Endodermal cell (in vitro differentiated cells): ENCODE measurements at regions not wholly inside any gene's neighbourhood (a gene's known extent, or its start where the extent isn't known, plus 50 kb on each side); places are given as distances from the start of the nearest gene placed in this dataset.

Source experiments
- DNase-seq: peaks from one replicate; pipeline ENCODE4 v3.0.0-alpha.2; 2017
- H3K27ac ChIP-seq: 2 replicates; pipeline ENCODE4 v1.5.1; 2013; ENCODE audit warnings: mild to moderate bottlenecking, low read depth, low read length, moderate library complexity
- H3K27me3 ChIP-seq: 2 replicates; pipeline ENCODE4 v1.6.1; 2013; ENCODE audit warnings: mild to moderate bottlenecking, low read length, moderate library complexity; ENCODE audit not compliant: insufficient read depth, control insufficient read depth, poor library complexity, severe bottlenecking
- H3K36me3 ChIP-seq: 2 replicates; pipeline ENCODE4 v1.7.0; 2013; ENCODE audit warnings: mild to moderate bottlenecking, low read length, moderate library complexity; ENCODE audit not compliant: control insufficient read depth, insufficient read depth
- H3K4me1 ChIP-seq: one replicate; pipeline ENCODE4 v1.7.0; 2013; ENCODE audit warnings: low read length; ENCODE audit not compliant: control insufficient read depth, insufficient read depth
- H3K4me3 ChIP-seq: 2 replicates; pipeline ENCODE4 v1.5.1; 2013; ENCODE audit warnings: mild to moderate bottlenecking, low read length, moderate library complexity
- H3K9ac ChIP-seq: 2 replicates; pipeline ENCODE4 v1.6.1; 2013; ENCODE audit warnings: mild to moderate bottlenecking, low read length, moderate library complexity; ENCODE audit not compliant: poor library complexity, severe bottlenecking; ENCODE audit errors: extremely low read depth
- H3K9me3 ChIP-seq: 2 replicates; pipeline ENCODE4 v1.6.1; 2013; ENCODE audit warnings: mild to moderate bottlenecking, low read length, moderate library complexity; ENCODE audit not compliant: control insufficient read depth
- H3K27ac Mint-ChIP-seq: 2 replicates; pipeline ENCODE4 v1.8.0; 2020; ENCODE audit warnings: mixed read lengths
- H3K27me3 Mint-ChIP-seq: 2 replicates; pipeline ENCODE4 v1.8.0; 2021; ENCODE audit warnings: mild to moderate bottlenecking, mixed read lengths; ENCODE audit not compliant: insufficient read depth
- H3K36me3 Mint-ChIP-seq: 2 replicates; pipeline ENCODE4 v1.8.0; 2020; ENCODE audit warnings: low read depth, mixed read lengths
- H3K4me1 Mint-ChIP-seq: 2 replicates; pipeline ENCODE4 v1.8.0; 2020; ENCODE audit warnings: mixed read lengths
- H3K4me3 Mint-ChIP-seq: 2 replicates; pipeline ENCODE4 v1.8.0; 2020; ENCODE audit warnings: mild to moderate bottlenecking, moderate library complexity, mixed read lengths
- H3K9me3 Mint-ChIP-seq: 2 replicates; pipeline ENCODE4 v1.8.0; 2020; ENCODE audit warnings: mild to moderate bottlenecking, mixed read lengths
- CTCF ChIP-seq: fragments of 200-600 bp; sonication (generic); conservative IDR thresholded peaks from 2 replicates; pipeline ENCODE4 v1.5.0; 2021; ENCODE audit warnings: antibody characterized with exemption, mild to moderate bottlenecking
- WGBS, 2 experiments: methylation state at CpG; one replicate each; pipeline versions ENCODE4 v1.1.5 to v1.1.7; 2013; ENCODE audit warnings: missing lambda C conversion rate in 2 of 2, mixed read lengths in 1 of 2; ENCODE audit not compliant: insufficient coverage in 1 of 2, insufficient read length in 1 of 2; 5-methylcytosine and 5-hydroxymethylcytosine counted together

GRCh38 chr5:2591777-2592453 is 159.6 kb downstream of the IRX2 start:
- Histone ChIP-seq H3K9ac (no peak overlapping the region), H3K4me1 (no peaks in the 10 kb centered on the region), H3K27ac (no peak overlapping the region), H3K27me3 (no peaks in the 10 kb centered on the region), H3K9me3 (no peaks in the 10 kb centered on the region), H3K36me3 (no peaks in the 10 kb centered on the region), H3K4me3 (no peak overlapping the region)
- Mint-ChIP-seq H3K36me3 (no peaks in the 10 kb centered on the region), H3K27me3 (peaks cover 2% of the 10 kb centered on the region), H3K9me3 (peaks cover 3% of the 10 kb centered on the region), H3K4me1 (no peaks in the 10 kb centered on the region), H3K27ac (no peak overlapping the region), H3K4me3 (no peak overlapping the region)
- peak; percentile 63 for DNase-seq
- no peak for TF ChIP-seq CTCF
- WGBS, 2 experiments: 85 to 96% methylated on average over 9 to 19 of the region's 19 CpGs

- Mint-ChIP-seq H3K4me3 (no peak overlapping the region), H3K9me3 (no peaks in the 10 kb centered on the region), H3K27ac (no peak overlapping the region), H3K36me3 (no peaks in the 10 kb centered on the region), H3K4me1 (no peaks in the 10 kb centered on the region), H3K27me3 (peaks cover 3% of the 10 kb centered on the region)
- DNase-seq: peak; percentile 12
- Histone ChIP-seq H3K36me3 (no peaks in the 10 kb centered on the region), H3K9ac (no peak overlapping the region), H3K27ac (no peak overlapping the region), H3K9me3 (no peaks in the 10 kb centered on the region), H3K27me3 (no peaks in the 10 kb centered on the region), H3K4me3 (no peak overlapping the region), H3K4me1 (no peaks in the 10 kb centered on the region)
- no peak for TF ChIP-seq CTCF
- 89 to 90% methylated on average over 8 to 9 of the region's 9 CpGs for WGBS, 2 experiments
Measured at GRCh38 chr5:2588850-2589501, 162.5 kb downstream of the IRX2 start.

GRCh38 chr5:2587189-2588031 is 164.1 kb downstream of the IRX2 start:
- 89 to 92% methylated on average over 13 to 15 of the region's 15 CpGs for WGBS, 2 experiments
- Mint-ChIP-seq H3K27ac (no peak overlapping the region), H3K27me3 (peaks cover 3% of the 10 kb centered on the region), H3K9me3 (no peaks in the 10 kb centered on the region), H3K36me3 (no peaks in the 10 kb centered on the region), H3K4me3 (no peak overlapping the region), H3K4me1 (no peaks in the 10 kb centered on the region)
- H3K27me3 ChIP-seq: no peaks in the 10 kb centered on the region
- H3K9me3 ChIP-seq: no peaks in the 10 kb centered on the region
- TF ChIP-seq CTCF: no peak
- H3K36me3 ChIP-seq: no peaks in the 10 kb centered on the region
- DNase-seq: peak; percentile 20
- no peaks in the 10 kb centered on the region for H3K4me1 ChIP-seq
- H3K4me3 ChIP-seq: no peak overlapping the region
- no peak overlapping the region for H3K9ac ChIP-seq
- no peak overlapping the region for H3K27ac ChIP-seq
